Endodermal cell (in vitro differentiated cells): ENCODE measurements at regions not wholly inside any gene's neighbourhood (a gene's known extent, or its start where the extent isn't known, plus 50 kb on each side); places are given as distances from the start of the nearest gene placed in this dataset.

Experiments
- DNase-seq: peaks from one replicate; pipeline ENCODE4 v3.0.0-alpha.2; 2017
- H3K27ac ChIP-seq: 2 replicates; pipeline ENCODE4 v1.5.1; 2013; ENCODE audit warnings: mild to moderate bottlenecking, low read depth, low read length, moderate library complexity
- H3K27me3 ChIP-seq: 2 replicates; pipeline ENCODE4 v1.6.1; 2013; ENCODE audit warnings: mild to moderate bottlenecking, low read length, moderate library complexity; ENCODE audit not compliant: insufficient read depth, control insufficient read depth, poor library complexity, severe bottlenecking
- H3K36me3 ChIP-seq: 2 replicates; pipeline ENCODE4 v1.7.0; 2013; ENCODE audit warnings: mild to moderate bottlenecking, low read length, moderate library complexity; ENCODE audit not compliant: control insufficient read depth, insufficient read depth
- H3K4me1 ChIP-seq: one replicate; pipeline ENCODE4 v1.7.0; 2013; ENCODE audit warnings: low read length; ENCODE audit not compliant: control insufficient read depth, insufficient read depth
- H3K4me3 ChIP-seq: 2 replicates; pipeline ENCODE4 v1.5.1; 2013; ENCODE audit warnings: mild to moderate bottlenecking, low read length, moderate library complexity
- H3K9ac ChIP-seq: 2 replicates; pipeline ENCODE4 v1.6.1; 2013; ENCODE audit warnings: mild to moderate bottlenecking, low read length, moderate library complexity; ENCODE audit not compliant: poor library complexity, severe bottlenecking; ENCODE audit errors: extremely low read depth
- H3K9me3 ChIP-seq: 2 replicates; pipeline ENCODE4 v1.6.1; 2013; ENCODE audit warnings: mild to moderate bottlenecking, low read length, moderate library complexity; ENCODE audit not compliant: control insufficient read depth
- H3K27ac Mint-ChIP-seq: 2 replicates; pipeline ENCODE4 v1.8.0; 2020; ENCODE audit warnings: mixed read lengths
- H3K27me3 Mint-ChIP-seq: 2 replicates; pipeline ENCODE4 v1.8.0; 2021; ENCODE audit warnings: mild to moderate bottlenecking, mixed read lengths; ENCODE audit not compliant: insufficient read depth
- H3K36me3 Mint-ChIP-seq: 2 replicates; pipeline ENCODE4 v1.8.0; 2020; ENCODE audit warnings: low read depth, mixed read lengths
- H3K4me1 Mint-ChIP-seq: 2 replicates; pipeline ENCODE4 v1.8.0; 2020; ENCODE audit warnings: mixed read lengths
- H3K4me3 Mint-ChIP-seq: 2 replicates; pipeline ENCODE4 v1.8.0; 2020; ENCODE audit warnings: mild to moderate bottlenecking, moderate library complexity, mixed read lengths
- H3K9me3 Mint-ChIP-seq: 2 replicates; pipeline ENCODE4 v1.8.0; 2020; ENCODE audit warnings: mild to moderate bottlenecking, mixed read lengths
- WGBS, 2 experiments: methylation state at CpG; one replicate each; pipeline versions ENCODE4 v1.1.5 to v1.1.7; 2013; ENCODE audit warnings: missing lambda C conversion rate in 2 of 2, mixed read lengths in 1 of 2; ENCODE audit not compliant: insufficient coverage in 1 of 2, insufficient read length in 1 of 2; 5-methylcytosine and 5-hydroxymethylcytosine counted together
- TF ChIP-seq, protein P1 (sequence below): fragments of 200-600 bp; sonication (generic); conservative IDR thresholded peaks from 2 replicates; pipeline ENCODE4 v1.5.0; 2021; ENCODE audit warnings: antibody characterized with exemption, mild to moderate bottlenecking

DNA sequence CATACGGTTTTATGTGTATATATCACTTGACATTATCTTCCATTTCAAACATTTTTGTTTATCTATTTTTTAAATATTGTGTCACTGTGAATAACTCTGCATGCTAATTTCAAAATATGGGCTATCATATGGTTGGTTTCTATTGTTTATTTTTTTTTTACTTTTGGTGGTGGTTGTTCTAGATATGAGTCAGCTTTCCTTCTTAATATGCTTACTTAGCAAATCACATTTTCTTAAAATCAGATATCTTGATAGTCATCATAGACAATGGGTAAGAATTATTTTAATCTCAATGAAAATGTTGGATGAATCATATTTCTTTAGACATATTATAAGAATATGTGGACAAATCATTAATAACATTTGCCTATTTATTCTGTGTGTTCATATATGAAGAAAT is 881.5 kb downstream of the BRINP3 start:
- 100% methylated on average over 1 of the region's 1 CpG; no CpG with 5 or more reads in 1 of the 2 experiments for WGBS, 2 experiments
- no peak overlapping the region for H3K4me3 ChIP-seq
- no peaks in the 10 kb centered on the region for H3K36me3 Mint-ChIP-seq

DNA sequence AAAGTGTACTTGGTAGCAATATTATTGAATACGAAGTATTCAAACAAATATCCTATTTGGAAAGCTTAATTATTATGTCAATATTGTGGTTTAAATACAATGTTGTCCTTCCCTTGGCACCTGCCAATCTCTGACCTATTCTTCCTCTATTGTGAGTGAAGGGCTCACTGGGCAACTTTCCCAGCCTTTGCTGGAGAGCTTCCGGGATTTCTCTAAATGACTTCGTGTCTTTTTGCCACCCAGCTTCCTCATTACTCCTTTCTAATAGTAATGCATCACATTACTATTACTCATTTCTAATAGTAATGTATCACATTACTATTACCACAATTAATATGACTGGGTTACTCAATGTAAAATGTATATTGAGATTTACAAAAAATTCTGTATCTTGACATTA is 880.6 kb downstream of the BRINP3 start:
- Histone ChIP-seq H3K9ac (no peak overlapping the region), H3K4me3 (no peak overlapping the region), H3K36me3 (no peaks in the 10 kb centered on the region), H3K27me3 (no peaks in the 10 kb centered on the region), H3K9me3 (no peaks in the 10 kb centered on the region), H3K27ac (no peak overlapping the region), H3K4me1 (no peaks in the 10 kb centered on the region)
- H3K9me3 Mint-ChIP-seq = peaks cover 4% of the 10 kb centered on the region
- no peaks in the 10 kb centered on the region for H3K27me3 Mint-ChIP-seq
- H3K4me3 Mint-ChIP-seq = no peak overlapping the region
- TF ChIP-seq, protein P1, sequence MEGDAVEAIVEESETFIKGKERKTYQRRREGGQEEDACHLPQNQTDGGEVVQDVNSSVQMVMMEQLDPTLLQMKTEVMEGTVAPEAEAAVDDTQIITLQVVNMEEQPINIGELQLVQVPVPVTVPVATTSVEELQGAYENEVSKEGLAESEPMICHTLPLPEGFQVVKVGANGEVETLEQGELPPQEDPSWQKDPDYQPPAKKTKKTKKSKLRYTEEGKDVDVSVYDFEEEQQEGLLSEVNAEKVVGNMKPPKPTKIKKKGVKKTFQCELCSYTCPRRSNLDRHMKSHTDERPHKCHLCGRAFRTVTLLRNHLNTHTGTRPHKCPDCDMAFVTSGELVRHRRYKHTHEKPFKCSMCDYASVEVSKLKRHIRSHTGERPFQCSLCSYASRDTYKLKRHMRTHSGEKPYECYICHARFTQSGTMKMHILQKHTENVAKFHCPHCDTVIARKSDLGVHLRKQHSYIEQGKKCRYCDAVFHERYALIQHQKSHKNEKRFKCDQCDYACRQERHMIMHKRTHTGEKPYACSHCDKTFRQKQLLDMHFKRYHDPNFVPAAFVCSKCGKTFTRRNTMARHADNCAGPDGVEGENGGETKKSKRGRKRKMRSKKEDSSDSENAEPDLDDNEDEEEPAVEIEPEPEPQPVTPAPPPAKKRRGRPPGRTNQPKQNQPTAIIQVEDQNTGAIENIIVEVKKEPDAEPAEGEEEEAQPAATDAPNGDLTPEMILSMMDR = no peak
- H3K36me3 Mint-ChIP-seq = no peaks in the 10 kb centered on the region
- H3K27ac Mint-ChIP-seq = no peak overlapping the region
- WGBS, 2 experiments = 94 to 100% methylated on average over 1 to 3 of the region's 3 CpGs
- H3K4me1 Mint-ChIP-seq = no peaks in the 10 kb centered on the region
- no peak for DNase-seq

More for the DNA sequence above, 881.5 kb downstream of the BRINP3 start:
- peaks cover 4% of the 10 kb centered on the region for H3K9me3 Mint-ChIP-seq
- Histone ChIP-seq H3K27me3 (no peaks in the 10 kb centered on the region), H3K27ac (no peak overlapping the region), H3K9ac (no peak overlapping the region), H3K36me3 (no peaks in the 10 kb centered on the region), H3K9me3 (no peaks in the 10 kb centered on the region), H3K4me1 (no peaks in the 10 kb centered on the region)
- no peaks in the 10 kb centered on the region for H3K27me3 Mint-ChIP-seq
- DNase-seq = no peak
- H3K4me3 Mint-ChIP-seq = no peak overlapping the region
- TF ChIP-seq, protein P1 = no peak
- H3K27ac Mint-ChIP-seq = no peak overlapping the region
- no peaks in the 10 kb centered on the region for H3K4me1 Mint-ChIP-seq

DNA sequence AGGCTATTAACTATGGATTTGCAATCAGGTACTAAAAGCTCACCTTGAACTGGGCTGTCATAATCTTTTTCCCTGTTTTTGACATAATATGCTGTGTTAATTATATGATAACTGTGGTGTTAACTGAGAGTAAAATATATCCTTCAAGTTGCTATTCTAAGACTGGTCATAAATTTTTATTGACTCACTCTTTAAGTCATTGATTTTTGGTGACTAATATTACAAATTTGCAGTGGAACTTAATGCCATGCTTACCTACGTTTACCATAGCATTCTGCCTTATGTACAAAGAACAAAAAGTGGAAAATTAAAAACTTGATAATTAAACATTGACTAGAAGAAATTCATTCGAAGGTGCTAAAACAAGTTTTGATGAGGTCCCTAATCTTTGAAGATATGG is 872.4 kb downstream of the BRINP3 start:
- Histone ChIP-seq H3K9me3 (no peaks in the 10 kb centered on the region), H3K4me3 (no peak overlapping the region), H3K27me3 (no peaks in the 10 kb centered on the region), H3K36me3 (no peaks in the 10 kb centered on the region), H3K9ac (no peak overlapping the region), H3K27ac (no peak overlapping the region), H3K4me1 (no peaks in the 10 kb centered on the region)
- DNase-seq = no peak
- Mint-ChIP-seq H3K36me3 (no peaks in the 10 kb centered on the region), H3K27ac (no peak overlapping the region), H3K4me1 (no peaks in the 10 kb centered on the region), H3K4me3 (no peak overlapping the region), H3K9me3 (no peaks in the 10 kb centered on the region), H3K27me3 (no peaks in the 10 kb centered on the region)
- 91% methylated on average over 2 of the region's 2 CpGs; no CpG with 5 or more reads in 1 of the 2 experiments for WGBS, 2 experiments
- TF ChIP-seq, protein P1 = no peak
